Neural cell (in vitro differentiated cells): ENCODE measurements at regions not wholly inside any gene's neighbourhood (a gene's known extent, or its start where the extent isn't known, plus 50 kb on each side); places are given as distances from the start of the nearest gene placed in this dataset.

Experiments
- CTCF ChIP-seq: fragments of 450-650 bp; IDR thresholded peaks from 2 replicates; pipeline ENCODE4 v1.5.1; 2014; ENCODE audit warnings: antibody characterized with exemption, mild to moderate bottlenecking, moderate library complexity; ENCODE audit not compliant: poor library complexity, severe bottlenecking
- MXI1 ChIP-seq: fragments of 450-650 bp; conservative IDR thresholded peaks from 2 replicates; pipeline ENCODE4 v1.6.1; 2014; ENCODE audit warnings: antibody characterized with exemption, mild to moderate bottlenecking; ENCODE audit not compliant: poor library complexity, severe bottlenecking
- POLR2AphosphoS5 ChIP-seq: IDR thresholded peaks from 2 replicates; pipeline ENCODE4 v1.6.1; 2012
- SMC3 ChIP-seq: fragments of 450-650 bp; conservative IDR thresholded peaks from 2 replicates; pipeline ENCODE4 v1.6.1; 2014; ENCODE audit warnings: antibody characterized with exemption, mild to moderate bottlenecking, moderate library complexity; ENCODE audit not compliant: poor library complexity

DNA sequence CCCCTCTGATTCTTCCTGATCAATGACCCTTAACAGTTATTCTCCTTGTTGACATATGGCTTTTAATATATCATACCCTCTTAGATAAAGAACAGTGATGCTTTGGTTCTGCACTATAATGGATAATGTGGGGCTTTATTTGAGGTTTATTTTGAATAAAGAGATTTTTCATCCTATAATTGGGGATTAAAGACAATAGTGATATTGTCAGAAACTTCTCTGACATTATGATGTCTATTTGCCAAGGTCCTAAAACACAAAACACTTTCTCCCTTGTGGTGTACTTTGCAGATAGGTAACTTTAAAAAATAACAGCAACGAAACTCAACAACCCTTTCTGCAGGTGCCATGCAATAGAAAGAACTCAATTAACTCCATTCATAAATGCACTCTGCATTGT, 243.6 kb upstream of the RHOBTB1 start:
- TF ChIP-seq MXI1 (no peak), CTCF (no peak), POLR2AphosphoS5 (no peak), SMC3 (no peak)
